ENCODE measurements at regions not wholly inside any gene's neighbourhood (a gene's known extent, or its start where the extent isn't known, plus 50 kb on each side); places are given as distances from the start of the nearest gene placed in this dataset.
"Not testable (repeated sequence)": the region's sequence is repeated elsewhere in the genome, so short reads cannot be mapped to it uniquely, and the experiment has no call there.

- DNase-seq (ENCODE audit: low read depth), result no peak
- TF ChIP-seq CTCF (IDR thresholded peaks at IDR 0.05; ENCODE audit: control insufficient read depth, insufficient read depth, low read depth, low read length, missing control alignments), result no peak
- peak overlapping the region; percentile 40 for H3K4me3 ChIP-seq (ENCODE audit: control insufficient read depth, low read depth, low read length)
These were observed 111.8 kb upstream of the NBPF11 start for GRCh38 chr1:148263906-148264255.

GRCh38 chr1:148263128-148263905, 111.2 kb upstream of the NBPF11 start:
- no peak for TF ChIP-seq CTCF (IDR thresholded peaks at IDR 0.05; ENCODE audit: control insufficient read depth, insufficient read depth, low read depth, low read length, missing control alignments)
- DNase-seq (ENCODE audit: low read depth), result no peak
- peak overlapping the region; percentile 40 for H3K4me3 ChIP-seq (ENCODE audit: control insufficient read depth, low read depth, low read length)

- H3K4me3 ChIP-seq (ENCODE audit: control insufficient read depth, low read depth, low read length); DNase-seq (ENCODE audit: low read depth): not testable (repeated sequence)
These were observed 109.6 kb upstream of the NBPF11 start for GRCh38 chr1:148261684-148262083.

- H3K4me3 ChIP-seq (ENCODE audit: control insufficient read depth, low read depth, low read length); DNase-seq (ENCODE audit: low read depth): not testable (repeated sequence)
These were observed 105.8 kb upstream of the NBPF11 start for GRCh38 chr1:148257886-148258285.

- not testable (repeated sequence) for DNase-seq (ENCODE audit: low read depth); H3K4me3 ChIP-seq (ENCODE audit: control insufficient read depth, low read depth, low read length)
- peak; percentile 51 for TF ChIP-seq CTCF (IDR thresholded peaks at IDR 0.05; ENCODE audit: control insufficient read depth, insufficient read depth, low read depth, low read length, missing control alignments)
These were observed 102.7 kb upstream of the NBPF11 start for GRCh38 chr1:148254611-148255429.

- not testable (repeated sequence) for H3K4me3 ChIP-seq (ENCODE audit: control insufficient read depth, low read depth, low read length); DNase-seq (ENCODE audit: low read depth)
These were observed 101.7 kb upstream of the NBPF11 start for GRCh38 chr1:148253808-148254207.

GRCh38 chr1:148248798-148249197, 96.7 kb upstream of the NBPF11 start:
- H3K4me3 ChIP-seq (ENCODE audit: control insufficient read depth, low read depth, low read length), result not testable (repeated sequence)

GRCh38 chr1:148246258-148246861, 94.3 kb upstream of the NBPF11 start:
- DNase-seq (ENCODE audit: low read depth); H3K4me3 ChIP-seq (ENCODE audit: control insufficient read depth, low read depth, low read length): not testable (repeated sequence)

More at GRCh38 chr1:148248798-148249197, 96.7 kb upstream of the NBPF11 start:
- not testable (repeated sequence) for DNase-seq (ENCODE audit: low read depth)

- not testable (repeated sequence) for DNase-seq (ENCODE audit: low read depth); H3K4me3 ChIP-seq (ENCODE audit: control insufficient read depth, low read depth, low read length)
These were observed 93.8 kb upstream of the NBPF11 start for GRCh38 chr1:148245843-148246242.

- not testable (repeated sequence) for DNase-seq (ENCODE audit: low read depth); H3K4me3 ChIP-seq (ENCODE audit: control insufficient read depth, low read depth, low read length)
These were observed 93.4 kb upstream of the NBPF11 start for GRCh38 chr1:148245443-148245842.

GRCh38 chr1:148233250-148233649, 81.2 kb upstream of the NBPF11 start:
- not testable (repeated sequence) for H3K4me3 ChIP-seq (ENCODE audit: control insufficient read depth, low read depth, low read length); DNase-seq (ENCODE audit: low read depth)

GRCh38 chr1:148228846-148229245, 76.8 kb upstream of the NBPF11 start:
- not testable (repeated sequence) for DNase-seq (ENCODE audit: low read depth); H3K4me3 ChIP-seq (ENCODE audit: control insufficient read depth, low read depth, low read length)

GRCh38 chr1:148222399-148223159, 70.5 kb upstream of the NBPF11 start:
- not testable (repeated sequence) for H3K4me3 ChIP-seq (ENCODE audit: control insufficient read depth, low read depth, low read length); DNase-seq (ENCODE audit: low read depth)

GRCh38 chr1:148221593-148221992, 69.5 kb upstream of the NBPF11 start:
- DNase-seq (ENCODE audit: low read depth); H3K4me3 ChIP-seq (ENCODE audit: control insufficient read depth, low read depth, low read length): not testable (repeated sequence)

Data from AG09309 (cell line).